ENCODE measurements at regions not wholly inside any gene's neighbourhood (a gene's known extent, or its start where the extent isn't known, plus 50 kb on each side); places are given as distances from the start of the nearest gene placed in this dataset.

- Mint-ChIP-seq H3K4me1 (no peaks in the 10 kb centered on the region), H3K9me3 (no peaks in the 10 kb centered on the region; the same call in 2 of the 3 replicates), H3K27me3 (ENCODE audit: insufficient read depth, low read depth, poor library complexity) (peaks cover 5% of the 10 kb centered on the region), H3K36me3 (ENCODE audit: low read depth) (no peaks in the 10 kb centered on the region), H3K27ac (no peak overlapping the region), H3K4me3 (no peak overlapping the region)
- Histone ChIP-seq H2AFZ (no peak overlapping the region), H3K9me2 (ENCODE audit: insufficient read depth) (no peaks in the 10 kb centered on the region), H3K27ac (ENCODE audit: low read depth) (no peak overlapping the region), H3K4me2 (no peak overlapping the region), H4K20me1 (replicated peaks; ENCODE audit: insufficient read depth) (no peaks in the 10 kb centered on the region), H3K4me1 (ENCODE audit: insufficient read depth) (no peaks in the 10 kb centered on the region), H3K36me3 (ENCODE audit: insufficient read depth) (no peaks in the 10 kb centered on the region), H3K4me3 (no peak overlapping the region), H3F3A (replicated peaks; ENCODE audit: low read depth) (no peaks in the 10 kb centered on the region), H3K27me3 (ENCODE audit: insufficient read depth) (no peaks in the 10 kb centered on the region), H3K79me2 (replicated peaks; ENCODE audit: insufficient read depth) (no peaks in the 10 kb centered on the region)
- TF ChIP-seq ETS1 (IDR thresholded peaks at IDR 0.05) (no peak), EZH2phosphoT487 (IDR thresholded peaks at IDR 0.05; ENCODE audit: unreplicated experiment) (no peak), JUNB (IDR thresholded peaks at IDR 0.05; ENCODE audit: unreplicated experiment) (no peak), NANOG (IDR thresholded peaks at IDR 0.05; ENCODE audit: borderline replicate concordance) (no peak), POLR2AphosphoS5 (IDR thresholded peaks at IDR 0.05; ENCODE audit: low read depth) (no peak), ZNF462 (CRISPR knock-in tag; IDR thresholded peaks at IDR 0.05) (no peak), STAT1 (IDR thresholded peaks at IDR 0.05; ENCODE audit: unreplicated experiment) (no peak), ZNF114 (CRISPR knock-in tag; IDR thresholded peaks at IDR 0.05) (no peak), CREB1 (CRISPR knock-in tag; IDR thresholded peaks at IDR 0.05; ENCODE audit: low read depth) (no peak), ZNF331 (CRISPR knock-in tag; IDR thresholded peaks at IDR 0.05; ENCODE audit: low read depth) (no peak), EZH2 (IDR thresholded peaks at IDR 0.05; ENCODE audit: low read depth, unreplicated experiment) (no peak)
- TF ChIP-seq, protein P1, sequence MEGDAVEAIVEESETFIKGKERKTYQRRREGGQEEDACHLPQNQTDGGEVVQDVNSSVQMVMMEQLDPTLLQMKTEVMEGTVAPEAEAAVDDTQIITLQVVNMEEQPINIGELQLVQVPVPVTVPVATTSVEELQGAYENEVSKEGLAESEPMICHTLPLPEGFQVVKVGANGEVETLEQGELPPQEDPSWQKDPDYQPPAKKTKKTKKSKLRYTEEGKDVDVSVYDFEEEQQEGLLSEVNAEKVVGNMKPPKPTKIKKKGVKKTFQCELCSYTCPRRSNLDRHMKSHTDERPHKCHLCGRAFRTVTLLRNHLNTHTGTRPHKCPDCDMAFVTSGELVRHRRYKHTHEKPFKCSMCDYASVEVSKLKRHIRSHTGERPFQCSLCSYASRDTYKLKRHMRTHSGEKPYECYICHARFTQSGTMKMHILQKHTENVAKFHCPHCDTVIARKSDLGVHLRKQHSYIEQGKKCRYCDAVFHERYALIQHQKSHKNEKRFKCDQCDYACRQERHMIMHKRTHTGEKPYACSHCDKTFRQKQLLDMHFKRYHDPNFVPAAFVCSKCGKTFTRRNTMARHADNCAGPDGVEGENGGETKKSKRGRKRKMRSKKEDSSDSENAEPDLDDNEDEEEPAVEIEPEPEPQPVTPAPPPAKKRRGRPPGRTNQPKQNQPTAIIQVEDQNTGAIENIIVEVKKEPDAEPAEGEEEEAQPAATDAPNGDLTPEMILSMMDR (conservative IDR thresholded peaks at IDR 0.05; ENCODE audit: low read depth in 2 of 2): no peak
- TF ChIP-seq, protein P2, sequence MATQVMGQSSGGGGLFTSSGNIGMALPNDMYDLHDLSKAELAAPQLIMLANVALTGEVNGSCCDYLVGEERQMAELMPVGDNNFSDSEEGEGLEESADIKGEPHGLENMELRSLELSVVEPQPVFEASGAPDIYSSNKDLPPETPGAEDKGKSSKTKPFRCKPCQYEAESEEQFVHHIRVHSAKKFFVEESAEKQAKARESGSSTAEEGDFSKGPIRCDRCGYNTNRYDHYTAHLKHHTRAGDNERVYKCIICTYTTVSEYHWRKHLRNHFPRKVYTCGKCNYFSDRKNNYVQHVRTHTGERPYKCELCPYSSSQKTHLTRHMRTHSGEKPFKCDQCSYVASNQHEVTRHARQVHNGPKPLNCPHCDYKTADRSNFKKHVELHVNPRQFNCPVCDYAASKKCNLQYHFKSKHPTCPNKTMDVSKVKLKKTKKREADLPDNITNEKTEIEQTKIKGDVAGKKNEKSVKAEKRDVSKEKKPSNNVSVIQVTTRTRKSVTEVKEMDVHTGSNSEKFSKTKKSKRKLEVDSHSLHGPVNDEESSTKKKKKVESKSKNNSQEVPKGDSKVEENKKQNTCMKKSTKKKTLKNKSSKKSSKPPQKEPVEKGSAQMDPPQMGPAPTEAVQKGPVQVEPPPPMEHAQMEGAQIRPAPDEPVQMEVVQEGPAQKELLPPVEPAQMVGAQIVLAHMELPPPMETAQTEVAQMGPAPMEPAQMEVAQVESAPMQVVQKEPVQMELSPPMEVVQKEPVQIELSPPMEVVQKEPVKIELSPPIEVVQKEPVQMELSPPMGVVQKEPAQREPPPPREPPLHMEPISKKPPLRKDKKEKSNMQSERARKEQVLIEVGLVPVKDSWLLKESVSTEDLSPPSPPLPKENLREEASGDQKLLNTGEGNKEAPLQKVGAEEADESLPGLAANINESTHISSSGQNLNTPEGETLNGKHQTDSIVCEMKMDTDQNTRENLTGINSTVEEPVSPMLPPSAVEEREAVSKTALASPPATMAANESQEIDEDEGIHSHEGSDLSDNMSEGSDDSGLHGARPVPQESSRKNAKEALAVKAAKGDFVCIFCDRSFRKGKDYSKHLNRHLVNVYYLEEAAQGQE (IDR thresholded peaks at IDR 0.05; ENCODE audit: unreplicated experiment): no peak
- DNase-seq (ENCODE audit: low spot score) (no peak), ATAC-seq (no peak)
Observed at GRCh38 chr3:189529468-189529867, 101.7 kb upstream of the TP63 start.
